Hematopoietic multipotent progenitor cell treated with erythropoietin and hydrocortisone succinate and interleukin-3 and kit ligand, for 17 days (in vitro differentiated cells): ENCODE measurements at regions not wholly inside any gene's neighbourhood (a gene's known extent, or its start where the extent isn't known, plus 50 kb on each side); places are given as distances from the start of the nearest gene placed in this dataset.

Experiments
- DNase-seq: peaks from one replicate; pipeline ENCODE4 v3.0.0-alpha.2; 2015; ENCODE audit warnings: low spot score

DNA sequence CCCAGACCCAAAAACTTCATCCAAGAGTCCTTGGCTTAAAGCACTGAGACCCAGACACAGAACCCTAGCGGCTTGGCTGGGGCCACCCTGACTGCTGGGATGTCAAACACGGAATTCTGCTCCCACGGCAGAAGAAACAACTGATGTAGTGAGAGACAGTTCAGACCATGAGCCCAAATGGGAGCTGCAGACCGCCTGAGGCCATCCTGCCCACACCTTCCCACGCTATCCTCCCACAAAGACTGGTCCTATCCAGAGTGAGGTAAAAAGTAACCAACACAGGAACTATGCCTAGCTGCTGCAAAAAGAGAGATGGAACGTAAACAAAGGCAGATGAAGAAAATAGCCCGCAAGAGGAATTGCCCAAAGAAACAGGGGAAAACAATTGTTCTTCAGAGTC, 203.3 kb downstream of the PTPRU start:
- DNase-seq: no peak

DNA sequence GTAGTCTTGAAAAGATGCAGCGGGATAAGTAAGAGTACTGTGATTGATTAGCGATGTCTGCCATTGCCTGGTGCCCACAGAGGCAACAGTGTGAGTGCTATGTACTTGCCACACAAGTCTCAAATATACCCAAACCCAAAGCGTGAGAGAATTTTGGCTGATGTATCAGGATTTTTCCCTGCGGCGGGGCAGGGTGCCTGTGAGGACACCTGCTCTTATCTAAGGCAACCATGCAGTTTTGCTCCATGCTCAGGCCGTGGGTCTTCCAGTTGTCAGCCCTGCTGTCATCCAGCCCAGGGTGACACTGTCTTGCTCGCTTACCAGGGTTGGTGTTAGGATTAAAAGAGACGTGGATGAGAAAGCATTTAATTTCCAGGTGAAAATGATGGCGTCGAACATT, 202.7 kb downstream of the PTPRU start:
- DNase-seq: no peak

DNA sequence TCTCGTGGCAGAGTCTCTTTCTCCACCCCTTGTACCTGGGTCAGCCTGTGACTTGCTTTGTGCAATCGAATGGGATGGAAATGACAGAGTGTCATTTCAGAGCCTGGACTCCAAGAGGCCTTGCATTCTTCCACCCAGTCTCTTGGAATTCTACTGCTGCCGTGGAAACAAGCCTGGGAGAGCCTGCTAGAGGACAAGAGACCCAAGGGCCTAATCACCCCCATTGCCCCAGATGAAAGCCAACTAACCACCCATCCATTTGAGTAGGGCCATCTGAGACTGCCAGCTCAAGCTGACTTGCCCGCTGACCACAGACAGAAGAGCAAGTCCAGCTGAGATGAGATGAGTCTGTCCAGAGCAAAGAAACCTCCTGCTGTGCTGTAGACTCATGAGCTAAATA, 201.6 kb downstream of the PTPRU start:
- DNase-seq: no peak

DNA sequence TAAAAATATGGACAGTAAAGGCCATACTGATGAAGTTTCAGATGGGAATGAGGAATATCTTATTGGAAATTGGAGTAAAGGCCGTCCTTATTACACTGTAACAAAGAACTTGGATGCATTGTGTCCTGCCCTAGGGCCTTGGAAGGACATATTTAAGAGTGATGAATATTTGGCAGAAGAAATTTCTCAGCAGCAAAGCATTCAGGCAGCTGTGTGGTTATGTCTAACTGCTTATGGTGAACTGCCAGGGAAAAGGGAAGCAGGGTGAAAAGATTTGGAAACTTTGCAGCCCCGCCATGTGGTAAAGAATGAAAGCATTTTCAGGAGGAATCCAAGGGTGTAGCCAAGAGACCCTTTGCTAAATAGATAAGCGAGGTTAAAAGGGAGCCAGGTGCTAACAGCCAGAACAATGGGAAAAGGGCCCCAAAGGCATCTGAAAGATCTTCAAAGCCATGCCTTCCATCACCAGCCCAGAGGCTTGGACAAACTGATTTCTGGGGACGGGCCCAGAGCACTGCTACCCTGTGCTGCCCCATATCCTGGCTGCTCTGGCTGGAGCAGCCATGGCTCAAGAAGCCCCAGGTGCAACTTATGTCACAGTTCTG, 200.0 kb downstream of the PTPRU start:
- no peak for DNase-seq

DNA sequence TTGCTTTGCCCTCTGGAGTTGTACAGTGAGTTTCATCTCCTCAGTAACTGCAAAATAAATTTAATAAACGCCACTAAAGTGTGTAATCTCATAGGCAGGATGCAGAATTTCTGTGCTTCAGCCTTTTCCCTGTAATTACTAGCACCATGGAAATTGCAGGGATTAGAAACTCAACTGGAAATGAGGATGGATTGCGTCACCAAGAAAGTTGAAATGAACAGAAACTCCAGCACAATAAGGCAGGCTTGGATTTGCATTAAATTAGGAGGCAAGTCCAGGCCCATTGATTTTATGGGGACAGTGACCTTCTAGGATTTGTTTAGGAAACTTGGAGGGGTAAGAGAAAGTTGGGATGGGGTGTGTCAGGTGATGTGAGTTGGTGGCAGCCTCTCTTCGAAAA, 197.5 kb downstream of the PTPRU start:
- DNase-seq: no peak

DNA sequence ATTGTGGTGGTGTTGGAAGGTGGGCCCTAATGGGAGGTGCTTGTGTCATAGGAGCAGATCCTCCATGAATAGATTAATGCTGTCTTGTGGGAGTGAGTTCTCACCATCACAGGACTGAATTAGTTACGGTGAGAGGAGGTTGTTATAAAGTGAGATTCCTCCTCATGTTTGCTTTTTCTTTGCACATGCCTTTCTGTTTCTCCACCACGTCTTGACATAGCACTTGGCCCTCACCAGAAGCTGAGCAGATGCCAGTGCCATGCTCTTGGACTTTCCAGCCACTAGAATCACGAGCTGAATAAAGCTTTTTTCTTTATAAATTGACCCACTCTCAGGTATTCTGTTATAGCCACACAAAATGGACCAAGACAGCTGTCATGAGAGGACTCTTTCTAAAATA, 194.8 kb downstream of the PTPRU start:
- no peak for DNase-seq

- DNase-seq: no peak
These were observed 193.3 kb downstream of the PTPRU start for GRCh38 chr1:29429656-29430055.

- DNase-seq: no peak
These were observed 192.7 kb downstream of the PTPRU start for GRCh38 chr1:29428997-29429396.

- DNase-seq: no peak
These were observed 191.9 kb downstream of the PTPRU start for GRCh38 chr1:29428280-29428615.

- DNase-seq: no peak
These were observed 191.4 kb downstream of the PTPRU start for GRCh38 chr1:29427614-29428279.

- no peak for DNase-seq
These were observed 190.5 kb downstream of the PTPRU start for GRCh38 chr1:29426701-29427279.

DNA sequence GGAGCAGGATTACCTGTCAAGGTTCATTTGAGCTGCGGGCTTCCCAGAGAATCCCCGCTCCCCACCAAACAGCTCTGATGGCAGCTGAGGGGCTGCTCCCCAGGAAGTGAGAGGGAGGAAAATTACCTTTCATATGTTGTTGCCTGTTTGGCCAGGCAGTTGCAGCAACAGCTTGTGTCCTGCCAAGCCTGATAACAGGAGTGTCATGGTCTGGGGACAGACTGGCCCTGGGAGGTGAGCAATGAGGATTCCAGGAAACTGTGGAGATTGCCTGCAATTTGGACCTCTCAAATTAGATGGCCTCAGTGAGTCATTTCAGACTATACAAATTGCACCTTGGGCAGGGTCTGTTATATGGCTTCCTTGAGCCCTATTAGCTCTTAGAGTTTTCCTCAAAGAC, 189.3 kb downstream of the PTPRU start:
- DNase-seq: no peak

DNA sequence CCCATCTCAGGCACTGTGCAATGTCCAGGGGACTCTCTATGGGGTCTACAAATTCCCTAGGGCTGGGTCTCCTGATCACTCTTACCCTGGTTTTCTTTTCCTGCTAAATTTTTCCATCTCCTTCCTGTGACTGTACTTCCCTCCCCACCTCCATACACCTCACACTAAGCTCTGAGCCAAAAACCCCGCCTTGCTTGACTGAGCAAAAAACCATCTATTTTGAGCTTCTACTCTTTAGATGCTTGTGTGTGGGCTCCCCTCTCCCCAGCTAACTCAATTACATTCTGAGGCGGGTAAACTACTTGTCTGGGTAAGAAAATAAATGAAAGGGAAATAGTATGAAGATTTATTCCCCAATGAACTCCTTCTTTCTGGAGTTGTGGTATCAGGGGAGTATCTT, 187.9 kb downstream of the PTPRU start:
- no peak for DNase-seq

DNA sequence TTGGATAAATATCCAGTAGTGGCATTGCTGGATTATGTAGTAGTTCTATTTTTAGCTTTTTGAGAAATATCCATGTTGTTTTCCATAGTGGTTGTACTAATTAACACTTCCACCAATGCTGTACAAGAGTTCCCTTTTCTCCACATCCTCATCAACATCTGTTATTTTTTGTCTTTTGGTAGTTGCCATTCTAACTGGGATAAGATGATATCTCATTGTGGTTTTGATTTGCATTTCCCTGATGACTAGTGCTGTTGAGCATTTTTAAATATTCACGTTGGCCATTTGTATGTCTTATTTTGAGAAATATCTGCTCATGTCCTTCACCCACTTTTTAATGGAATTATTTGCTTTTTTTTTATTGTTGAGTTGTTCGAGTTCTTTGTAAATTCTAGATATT, 183.9 kb downstream of the PTPRU start:
- DNase-seq: no peak

- DNase-seq: no peak
These were observed 181.6 kb downstream of the PTPRU start for GRCh38 chr1:29417971-29418370.

- DNase-seq: no peak
These were observed 181.0 kb downstream of the PTPRU start for GRCh38 chr1:29417147-29417858.

GRCh38 chr1:29416267-29417146, 180.2 kb downstream of the PTPRU start:
- DNase-seq: no peak

GRCh38 chr1:29415861-29416260, 179.5 kb downstream of the PTPRU start:
- DNase-seq: no peak

DNA sequence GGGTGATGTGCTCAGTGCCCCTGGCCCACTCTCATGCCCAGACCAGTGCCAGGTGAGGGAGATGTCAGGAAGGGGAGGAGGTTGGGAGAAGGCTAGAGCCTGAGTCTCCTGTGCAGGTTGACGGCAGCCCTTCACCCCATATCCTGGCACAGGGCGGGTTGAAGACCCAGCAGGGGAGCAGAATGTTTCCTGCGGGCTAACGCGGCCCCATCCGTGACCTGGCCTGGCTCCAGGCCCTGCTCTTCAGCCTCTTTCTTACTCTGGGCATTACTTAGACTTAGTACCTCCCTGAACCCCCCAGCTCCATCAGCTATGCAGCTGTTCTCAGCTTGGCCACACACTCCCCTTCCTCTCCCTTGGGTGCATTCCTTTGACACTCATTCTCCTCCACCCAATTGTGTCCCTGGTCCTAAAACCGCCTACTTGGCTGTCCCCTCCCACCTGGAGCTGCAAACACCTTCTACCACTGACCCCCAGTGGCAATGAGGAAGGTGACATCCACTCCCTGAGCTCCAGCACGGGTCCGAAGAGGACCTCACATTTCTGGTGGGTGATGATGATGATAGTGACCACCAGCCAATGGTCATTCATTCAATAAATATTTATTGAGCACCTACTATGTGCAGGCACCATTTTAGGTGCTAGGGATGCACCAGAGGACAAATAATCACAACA, 179.0 kb downstream of the PTPRU start:
- no peak for DNase-seq

DNA sequence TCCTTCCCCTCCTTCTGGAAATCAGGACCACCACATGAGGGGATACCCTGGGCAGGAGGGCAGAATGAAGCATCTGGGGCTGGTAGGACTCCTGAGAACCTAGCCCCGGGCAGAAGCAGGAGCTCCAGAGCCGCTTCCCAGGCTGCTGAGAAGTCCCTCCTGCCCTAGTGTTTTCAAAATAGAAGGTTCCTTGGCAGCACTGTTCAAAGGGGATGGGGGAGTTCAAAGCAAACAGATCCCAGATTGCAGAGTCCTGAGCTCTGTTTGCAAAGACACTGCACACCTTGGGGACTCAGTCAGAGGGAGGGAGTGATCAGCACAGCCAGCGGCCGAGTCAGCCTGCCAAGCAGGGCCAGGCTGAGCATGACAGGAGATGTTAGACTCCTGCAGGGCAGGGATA, 177.8 kb downstream of the PTPRU start:
- DNase-seq: no peak

DNA sequence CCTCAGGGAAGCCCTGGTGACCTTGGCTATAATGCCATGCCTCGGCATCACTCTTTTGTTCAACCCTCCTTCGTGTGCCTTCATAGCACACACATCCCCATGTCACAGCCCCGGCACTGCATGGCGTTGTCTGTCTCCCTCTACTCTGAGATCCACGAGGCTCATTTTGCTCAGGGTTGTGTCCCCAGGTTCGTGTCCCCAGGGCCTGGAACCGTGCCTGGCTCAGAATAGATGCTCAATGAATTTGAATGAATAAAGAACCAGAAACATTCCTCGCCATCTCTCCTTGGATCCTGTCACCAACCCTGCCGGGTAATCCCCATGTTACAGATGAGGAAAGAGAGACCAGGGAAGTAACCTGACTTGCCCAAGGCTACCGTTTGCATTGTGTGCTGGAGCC, 177.3 kb downstream of the PTPRU start:
- no peak for DNase-seq

DNA sequence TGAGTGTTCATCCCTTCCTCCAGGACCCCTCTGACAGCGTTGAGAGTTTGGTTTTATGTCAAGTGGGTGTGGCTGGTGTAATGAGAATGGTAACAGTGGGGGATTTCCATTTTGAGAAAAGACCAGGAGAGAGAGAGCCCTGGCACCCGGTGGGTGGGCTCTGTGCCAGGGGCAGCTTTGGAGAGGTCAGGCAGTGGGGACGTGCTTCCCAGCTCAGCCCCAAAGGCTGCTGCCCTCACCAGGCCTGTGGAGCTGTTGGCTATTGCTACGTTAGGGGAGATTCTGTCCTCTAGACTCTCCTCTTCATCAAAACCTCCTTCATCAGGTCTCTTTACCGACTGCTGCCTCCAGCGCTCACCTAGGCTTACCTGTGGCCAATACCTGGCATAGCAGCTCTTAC, 176.3 kb downstream of the PTPRU start:
- no peak for DNase-seq
